ENCODE measurements at regions not wholly inside any gene's neighbourhood (a gene's known extent, or its start where the extent isn't known, plus 50 kb on each side); places are given as distances from the start of the nearest gene placed in this dataset.

DNA sequence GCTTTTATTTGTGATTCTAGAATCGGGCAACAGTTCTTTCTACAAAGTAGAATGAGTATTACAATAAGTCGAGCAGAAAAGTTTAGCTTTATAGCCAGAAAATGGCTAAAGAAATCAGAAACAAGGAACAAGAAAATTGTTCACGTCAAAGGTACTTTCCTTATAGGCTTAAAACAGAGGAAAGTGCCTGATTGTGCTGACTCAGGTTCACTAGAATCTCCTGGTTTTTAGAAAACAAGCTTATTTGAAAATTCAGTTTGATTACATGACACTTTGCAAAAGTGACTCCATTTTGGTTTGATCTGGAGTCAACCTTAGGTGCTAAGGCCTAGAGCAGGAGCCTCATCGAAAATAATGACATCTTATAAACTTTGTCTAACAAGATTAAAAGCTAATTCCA lies 564.7 kb upstream of the FLRT2 start:
- ATAC-seq: no peak
- no peaks in the 10 kb centered on the region for H3K9me3 ChIP-seq (ENCODE audit: control insufficient read depth in 2 of 3, low read length in 3 of 3)

DNA sequence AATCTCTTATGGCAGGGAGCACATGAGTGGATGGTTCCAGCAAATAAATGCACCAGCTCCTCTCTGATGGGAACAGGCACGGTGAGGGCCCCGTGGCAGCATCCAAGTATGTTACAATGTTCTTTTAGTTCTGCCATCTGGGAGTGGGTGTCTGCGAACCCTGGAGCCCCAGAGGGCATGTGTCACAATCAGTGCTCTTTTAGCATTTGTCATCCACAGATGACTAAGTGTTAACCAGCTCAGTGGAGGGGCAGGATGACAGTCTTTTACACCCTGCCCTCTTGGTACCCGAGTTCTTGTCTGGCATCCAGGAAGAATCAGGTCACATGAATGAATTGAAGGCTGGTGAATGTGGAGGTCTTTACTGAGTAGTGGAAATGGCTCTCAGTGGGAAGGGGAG lies 560.4 kb upstream of the FLRT2 start:
- DNase-seq (no peak), ATAC-seq (no peak)
- intact Hi-C loops (cut with micrococcal nuclease): no loop called here
- no peaks in the 10 kb centered on the region for H3K36me3 Mint-ChIP-seq
- H3K27me3 Mint-ChIP-seq: no peaks in the 10 kb centered on the region
- POLR2A ChIA-PET: no interaction called here
- no peaks in the 10 kb centered on the region for H3K9me3 ChIP-seq (ENCODE audit: control insufficient read depth in 2 of 3, low read length in 3 of 3)
- H3K36me3 ChIP-seq (ENCODE audit: control insufficient read depth in 2 of 3, insufficient read depth in 3 of 3, low read length in 3 of 3): no peaks in the 10 kb centered on the region
- no peak overlapping the region for H3K27ac Mint-ChIP-seq
- no peak overlapping the region for H3K4me3 Mint-ChIP-seq
- peaks cover 0 to 24% (median 5%) of the 10 kb centered on the region in 11 donors for H3K9me3 Mint-ChIP-seq
- peaks cover 0 to 2% (median 0%) of the 10 kb centered on the region in 7 donors for H3K4me1 Mint-ChIP-seq
- CTCF ChIA-PET: no interaction called here
- H3K27me3 ChIP-seq (ENCODE audit: control insufficient read depth in 2 of 2, insufficient read depth in 2 of 2, low read length in 2 of 2): no peaks in the 10 kb centered on the region
- H3K4me3 ChIP-seq (ENCODE audit: low read length): no peak overlapping the region
- H3K27ac ChIP-seq (ENCODE audit: low read depth, low read length): no peak overlapping the region
- no peaks in the 10 kb centered on the region for H3K4me1 ChIP-seq (ENCODE audit: control insufficient read depth in 2 of 2, insufficient read depth in 2 of 2, low read length in 2 of 2)

More for the DNA sequence above, 564.7 kb upstream of the FLRT2 start:
- no peak overlapping the region for H3K27ac ChIP-seq (ENCODE audit: low read depth, low read length)
- ChIA-PET POLR2A (no interaction called here), CTCF (no interaction called here)
- no peaks in the 10 kb centered on the region for H3K27me3 ChIP-seq (ENCODE audit: control insufficient read depth in 2 of 2, insufficient read depth in 2 of 2, low read length in 2 of 2)
- intact Hi-C loops (cut with micrococcal nuclease): no loop called here
- Mint-ChIP-seq H3K4me1 (no peaks in the 10 kb centered on the region), H3K4me3 (no peak overlapping the region), H3K9me3 (peaks cover 0 to 28% (median 9%) of the 10 kb centered on the region in 11 donors), H3K27ac (no peak overlapping the region), H3K36me3 (no peaks in the 10 kb centered on the region), H3K27me3 (no peaks in the 10 kb centered on the region)
- no peaks in the 10 kb centered on the region for H3K36me3 ChIP-seq (ENCODE audit: control insufficient read depth in 2 of 3, insufficient read depth in 3 of 3, low read length in 3 of 3)
- no peak overlapping the region for H3K4me3 ChIP-seq (ENCODE audit: low read length)
- no peak for DNase-seq
- no peaks in the 10 kb centered on the region for H3K4me1 ChIP-seq (ENCODE audit: control insufficient read depth in 2 of 2, insufficient read depth in 2 of 2, low read length in 2 of 2)

DNA sequence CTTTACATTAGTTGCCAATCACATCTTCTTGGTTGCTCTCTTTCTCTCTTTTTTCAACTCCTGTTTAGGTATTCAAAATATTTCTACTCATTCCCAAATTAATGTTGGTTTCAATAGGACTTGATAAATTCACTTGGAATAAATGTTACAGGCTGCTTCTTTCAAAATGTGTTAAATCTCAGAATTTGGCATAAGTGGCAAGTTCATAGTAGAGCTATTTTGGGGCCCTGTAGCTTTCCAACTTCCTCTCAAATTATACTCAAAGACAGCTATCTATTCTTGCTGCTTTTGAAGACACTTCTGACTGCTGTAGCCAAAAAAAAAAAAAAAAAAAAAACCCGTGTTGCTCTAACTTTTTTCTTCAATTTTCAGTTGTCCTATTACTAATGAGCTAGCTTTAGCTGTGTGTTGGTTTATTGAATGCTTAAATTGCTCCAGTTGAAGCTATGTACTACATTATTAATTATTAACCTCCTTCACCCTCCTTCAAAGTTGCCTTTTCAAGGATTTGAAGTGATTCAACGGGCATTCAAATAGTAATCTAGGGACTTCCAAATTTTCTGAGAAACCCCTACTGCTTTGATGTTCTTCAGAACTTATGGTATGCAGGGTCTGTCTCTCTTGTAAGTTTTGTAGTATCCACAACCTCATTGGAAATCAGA lies 554.6 kb upstream of the FLRT2 start:
- Histone ChIP-seq H3K9me3 (ENCODE audit: control insufficient read depth in 2 of 3, low read length in 3 of 3) (no peaks in the 10 kb centered on the region), H3K4me3 (ENCODE audit: low read length) (no peak overlapping the region), H3K4me1 (ENCODE audit: control insufficient read depth in 2 of 2, insufficient read depth in 2 of 2, low read length in 2 of 2) (no peaks in the 10 kb centered on the region), H3K27ac (ENCODE audit: low read depth, low read length) (no peak overlapping the region), H3K36me3 (ENCODE audit: control insufficient read depth in 2 of 3, insufficient read depth in 3 of 3, low read length in 3 of 3) (no peaks in the 10 kb centered on the region), H3K27me3 (ENCODE audit: control insufficient read depth in 2 of 2, insufficient read depth in 2 of 2, low read length in 2 of 2) (no peaks in the 10 kb centered on the region)
- Mint-ChIP-seq H3K36me3 (no peaks in the 10 kb centered on the region), H3K4me1 (peaks cover 0 to 2% (median 0%) of the 10 kb centered on the region in 7 donors), H3K27me3 (no peaks in the 10 kb centered on the region), H3K27ac (no peak overlapping the region), H3K9me3 (peaks cover 3 to 17% (median 5%) of the 10 kb centered on the region in 11 donors), H3K4me3 (no peak overlapping the region)
- POLR2A ChIA-PET: no interaction called here
- CTCF ChIA-PET: no interaction called here
- intact Hi-C loops (cut with micrococcal nuclease): no loop called here
- DNase-seq (no peak), ATAC-seq (no peak)

DNA sequence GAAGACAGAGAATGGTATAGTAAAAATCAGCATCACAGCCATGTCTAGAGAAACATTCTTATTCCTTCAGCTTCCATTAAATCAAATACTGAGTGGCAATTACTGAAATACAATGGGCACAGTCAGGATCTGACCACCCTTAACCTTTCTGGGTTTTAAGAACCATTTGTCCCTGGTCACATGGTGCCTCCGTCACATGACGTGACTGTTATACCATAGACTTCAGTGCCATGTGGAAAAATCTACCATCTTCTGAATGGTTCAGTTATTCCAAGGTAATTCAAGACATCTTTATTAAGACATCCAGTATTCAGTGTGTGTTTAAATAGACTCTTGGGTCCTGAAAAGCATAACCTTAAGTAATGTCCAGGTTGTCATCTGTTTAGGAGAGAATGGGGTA lies 553.1 kb upstream of the FLRT2 start:
- no peaks in the 10 kb centered on the region for H3K27me3 Mint-ChIP-seq
- ATAC-seq: no peak
- H3K27ac ChIP-seq (ENCODE audit: low read depth, low read length): no peak overlapping the region

DNA sequence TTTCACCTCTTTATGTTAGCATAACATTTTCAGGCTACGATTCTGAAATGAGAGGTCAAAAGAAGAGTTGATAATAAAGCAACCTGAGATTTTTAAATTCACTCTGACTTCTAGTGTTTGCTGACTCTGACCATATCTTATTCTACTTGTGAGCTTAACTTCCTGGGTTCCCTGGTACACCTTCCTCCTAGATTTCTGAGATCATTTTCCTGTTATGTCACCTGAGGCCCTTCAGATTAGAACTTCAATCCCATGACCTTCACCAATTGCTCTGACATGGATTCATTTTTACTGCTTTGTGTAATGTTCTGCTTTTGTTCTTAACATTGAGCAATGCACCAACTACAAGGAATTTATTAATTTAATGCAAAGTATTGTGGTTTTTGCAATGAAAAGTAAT lies 542.9 kb upstream of the FLRT2 start:
- DNase-seq (no peak), ATAC-seq (no peak)
- H3K4me3 Mint-ChIP-seq: no peak overlapping the region
- H3K4me3 ChIP-seq (ENCODE audit: low read length): no peak overlapping the region
- no peaks in the 10 kb centered on the region for H3K27me3 Mint-ChIP-seq
- no peaks in the 10 kb centered on the region for H3K4me1 Mint-ChIP-seq
- peaks cover 0 to 5% (median 0%) of the 10 kb centered on the region in 5 donors for H3K36me3 Mint-ChIP-seq
- no peak overlapping the region for H3K27ac ChIP-seq (ENCODE audit: low read depth, low read length)
- H3K9me3 ChIP-seq (ENCODE audit: control insufficient read depth in 2 of 3, low read length in 3 of 3): no peaks in the 10 kb centered on the region
- ChIA-PET CTCF (no interaction called here), POLR2A (no interaction called here)
- H3K27ac Mint-ChIP-seq: no peak overlapping the region
- H3K36me3 ChIP-seq (ENCODE audit: control insufficient read depth in 2 of 3, insufficient read depth in 3 of 3, low read length in 3 of 3): no peaks in the 10 kb centered on the region
- intact Hi-C loops (cut with micrococcal nuclease): no loop called here
- peaks cover 0 to 24% (median 4%) of the 10 kb centered on the region in 11 donors for H3K9me3 Mint-ChIP-seq
- no peaks in the 10 kb centered on the region for H3K4me1 ChIP-seq (ENCODE audit: control insufficient read depth in 2 of 2, insufficient read depth in 2 of 2, low read length in 2 of 2)
- no peaks in the 10 kb centered on the region for H3K27me3 ChIP-seq (ENCODE audit: control insufficient read depth in 2 of 2, insufficient read depth in 2 of 2, low read length in 2 of 2)

More for the DNA sequence above, 553.1 kb upstream of the FLRT2 start:
- ChIA-PET POLR2A (no interaction called here), CTCF (no interaction called here)
- H3K4me1 ChIP-seq (ENCODE audit: control insufficient read depth in 2 of 2, insufficient read depth in 2 of 2, low read length in 2 of 2): no peaks in the 10 kb centered on the region
- H3K27me3 ChIP-seq (ENCODE audit: control insufficient read depth in 2 of 2, insufficient read depth in 2 of 2, low read length in 2 of 2): no peaks in the 10 kb centered on the region
- intact Hi-C loops (cut with micrococcal nuclease): no loop called here
- DNase-seq: no peak
- peaks cover 2 to 17% (median 5%) of the 10 kb centered on the region in 11 donors for H3K9me3 Mint-ChIP-seq
- H3K36me3 Mint-ChIP-seq: no peaks in the 10 kb centered on the region
- no peak overlapping the region for H3K4me3 Mint-ChIP-seq
- no peaks in the 10 kb centered on the region for H3K9me3 ChIP-seq (ENCODE audit: control insufficient read depth in 2 of 3, low read length in 3 of 3)
- H3K27ac Mint-ChIP-seq: no peak overlapping the region
- H3K4me1 Mint-ChIP-seq: no peaks in the 10 kb centered on the region
- H3K36me3 ChIP-seq (ENCODE audit: control insufficient read depth in 2 of 3, insufficient read depth in 3 of 3, low read length in 3 of 3): no peaks in the 10 kb centered on the region
- no peak overlapping the region for H3K4me3 ChIP-seq (ENCODE audit: low read length)

DNA sequence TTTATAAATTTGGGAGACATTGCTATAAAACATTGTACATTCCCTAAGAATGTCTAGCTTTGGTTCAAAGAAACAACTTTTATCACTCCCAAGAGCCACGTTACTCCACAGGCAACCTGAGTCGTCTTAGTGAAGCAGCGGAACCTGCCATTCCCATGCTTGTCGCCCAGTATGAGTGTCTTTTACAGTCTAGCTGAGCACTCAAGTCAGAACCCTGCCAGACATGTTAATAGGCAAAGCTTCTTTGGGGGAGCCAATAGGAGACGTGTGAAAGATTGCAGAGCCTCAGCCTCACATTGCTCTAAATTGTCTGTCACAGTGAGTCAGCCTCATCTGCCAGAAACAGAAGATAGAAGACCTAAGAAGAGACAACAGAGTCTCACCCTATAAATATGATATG lies 541.6 kb upstream of the FLRT2 start:
- intact Hi-C loops (cut with micrococcal nuclease): no loop called here
- Mint-ChIP-seq H3K4me3 (no peak overlapping the region), H3K36me3 (peaks cover 0 to 5% (median 0%) of the 10 kb centered on the region in 5 donors)

DNA sequence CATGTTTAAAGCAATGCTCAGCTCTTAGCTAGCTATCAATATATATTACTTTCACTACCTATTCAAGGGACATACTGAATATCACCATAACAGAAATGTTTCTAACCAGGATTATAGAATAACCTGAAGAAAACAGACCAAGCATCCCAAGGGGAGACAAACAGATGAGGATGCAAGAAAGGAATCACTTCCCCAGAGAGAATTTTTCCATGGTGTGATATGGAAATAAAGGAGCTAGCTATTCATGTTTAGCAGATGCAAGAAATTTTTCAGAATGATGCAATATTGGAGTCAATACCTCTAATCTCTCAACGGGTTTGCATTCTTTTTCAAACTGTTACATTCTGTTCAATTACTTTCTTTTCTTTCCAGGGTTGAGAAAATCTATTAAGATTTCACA lies 538.9 kb upstream of the FLRT2 start:
- ATAC-seq (no peak), DNase-seq (no peak)
- Histone ChIP-seq H3K27ac (ENCODE audit: low read depth, low read length) (no peak overlapping the region), H3K4me3 (ENCODE audit: low read length) (no peak overlapping the region), H3K9me3 (ENCODE audit: control insufficient read depth in 2 of 3, low read length in 3 of 3) (no peaks in the 10 kb centered on the region), H3K27me3 (ENCODE audit: control insufficient read depth in 2 of 2, insufficient read depth in 2 of 2, low read length in 2 of 2) (no peaks in the 10 kb centered on the region), H3K4me1 (ENCODE audit: control insufficient read depth in 2 of 2, insufficient read depth in 2 of 2, low read length in 2 of 2) (no peaks in the 10 kb centered on the region), H3K36me3 (ENCODE audit: control insufficient read depth in 2 of 3, insufficient read depth in 3 of 3, low read length in 3 of 3) (no peaks in the 10 kb centered on the region)
- CTCF ChIA-PET: no interaction called here
- Mint-ChIP-seq H3K4me1 (no peaks in the 10 kb centered on the region), H3K9me3 (peaks cover 0 to 21% (median 4%) of the 10 kb centered on the region in 11 donors), H3K27ac (no peak overlapping the region), H3K36me3 (no peaks in the 10 kb centered on the region), H3K27me3 (no peaks in the 10 kb centered on the region), H3K4me3 (no peak overlapping the region)
- intact Hi-C loops (cut with micrococcal nuclease): no loop called here
- POLR2A ChIA-PET: no interaction called here

More for the DNA sequence above, 541.6 kb upstream of the FLRT2 start:
- H3K27ac Mint-ChIP-seq: no peak overlapping the region
- H3K9me3 ChIP-seq (ENCODE audit: control insufficient read depth in 2 of 3, low read length in 3 of 3): no peaks in the 10 kb centered on the region
- DNase-seq (no peak), ATAC-seq (no peak)
- ChIA-PET POLR2A (no interaction called here), CTCF (no interaction called here)
- H3K27ac ChIP-seq (ENCODE audit: low read depth, low read length): no peak overlapping the region
- no peaks in the 10 kb centered on the region for H3K27me3 ChIP-seq (ENCODE audit: control insufficient read depth in 2 of 2, insufficient read depth in 2 of 2, low read length in 2 of 2)
- H3K4me3 ChIP-seq (ENCODE audit: low read length): no peak overlapping the region
- H3K27me3 Mint-ChIP-seq: no peaks in the 10 kb centered on the region
- H3K36me3 ChIP-seq (ENCODE audit: control insufficient read depth in 2 of 3, insufficient read depth in 3 of 3, low read length in 3 of 3): no peaks in the 10 kb centered on the region
- no peaks in the 10 kb centered on the region for H3K4me1 Mint-ChIP-seq
- peaks cover 0 to 22% (median 4%) of the 10 kb centered on the region in 11 donors for H3K9me3 Mint-ChIP-seq
- no peaks in the 10 kb centered on the region for H3K4me1 ChIP-seq (ENCODE audit: control insufficient read depth in 2 of 2, insufficient read depth in 2 of 2, low read length in 2 of 2)

All from naive thymus-derived CD4-positive, alpha-beta T cell (primary cell).